Astrocyte of the cerebellum (primary cell): ENCODE measurements at regions not wholly inside any gene's neighbourhood (a gene's known extent, or its start where the extent isn't known, plus 50 kb on each side); places are given as distances from the start of the nearest gene placed in this dataset.

ENCODE experiments used
- DNase-seq: peaks from one replicate; pipeline ENCODE4 v3.0.0-alpha.2; 2011; ENCODE audit warnings: low read depth
- H3K4me3 ChIP-seq: 2 replicates; pipeline ENCODE4 v1.5.1; 2011; ENCODE audit warnings: mild to moderate bottlenecking, low read depth, low read length, moderate library complexity
- CTCF ChIP-seq: IDR thresholded peaks from 2 replicates; pipeline ENCODE4 v1.5.1; 2012; ENCODE audit warnings: low read length, low read depth, moderate library complexity, mild to moderate bottlenecking; ENCODE audit errors: missing control alignments
- in situ Hi-C: cut with HindIII; loops from 2 replicates; pipeline ENCODE4 v1.10.0; 2017; ENCODE audit warnings: low sequenced_read_pairs

- no peak overlapping the region for H3K4me3 ChIP-seq
- no peak for TF ChIP-seq CTCF
- in situ Hi-C loops = no loop called here
- DNase-seq = no peak
Measured at GRCh38 chr2:204317640-204318039, 227.6 kb upstream of the PARD3B start.

- TF ChIP-seq CTCF = no peak
- DNase-seq = no peak
- no peak overlapping the region for H3K4me3 ChIP-seq
- in situ Hi-C loops = no loop called here
Measured at GRCh38 chr2:204321027-204321800, 224.1 kb upstream of the PARD3B start.

- H3K4me3 ChIP-seq = no peak overlapping the region
- DNase-seq = no peak
- in situ Hi-C loops = no loop called here
- TF ChIP-seq CTCF = no peak
Measured at GRCh38 chr2:204321910-204322751, 223.1 kb upstream of the PARD3B start.

- peak; percentile 77 for TF ChIP-seq CTCF
- peak; percentile 75 for DNase-seq
- in situ Hi-C loops = loop anchor here (5.0 kb wide), 1 partner anchor 372 kb away; no protein-coding TSS in a partner anchor
- H3K4me3 ChIP-seq = no peak overlapping the region
Measured at GRCh38 chr2:204325468-204325867, 219.8 kb upstream of the PARD3B start.

- no peak overlapping the region for H3K4me3 ChIP-seq
- no peak for TF ChIP-seq CTCF
- in situ Hi-C loops = loop anchor here (5.0 kb wide), 1 partner anchor 369 kb away; no protein-coding TSS in a partner anchor
- no peak for DNase-seq
Measured at GRCh38 chr2:204328373-204328772, 216.9 kb upstream of the PARD3B start.

GRCh38 chr2:204329016-204329415, 216.3 kb upstream of the PARD3B start:
- no peak for TF ChIP-seq CTCF
- H3K4me3 ChIP-seq = no peak overlapping the region
- DNase-seq = no peak
- in situ Hi-C loops = loop anchor here (5.0 kb wide), 1 partner anchor 368 kb away; no protein-coding TSS in a partner anchor
